MM.1S (cell line): ENCODE measurements at regions not wholly inside any gene's neighbourhood (a gene's known extent, or its start where the extent isn't known, plus 50 kb on each side); places are given as distances from the start of the nearest gene placed in this dataset.

Source experiments
- CTCF ChIP-seq: fragments of 300-600 bp; sonication (generic); IDR thresholded peaks from 2 replicates; pipeline ENCODE4 v1.5.1; 2016; ENCODE audit warnings: antibody characterized with exemption, low read length, mixed read lengths
- EZH2 ChIP-seq: fragments of 300-600 bp; sonication (generic); optimal IDR thresholded peaks from 2 replicates; pipeline ENCODE3; 2017; ENCODE audit warnings: low read depth, mild to moderate bottlenecking, antibody characterized with exemption, low read length, mixed read lengths
- EZH2phosphoT487 ChIP-seq: fragments of 300-600 bp; sonication (generic); IDR thresholded peaks from 2 replicates; pipeline ENCODE4 v1.6.1; 2018; ENCODE audit warnings: antibody characterized with exemption, low read length

DNA sequence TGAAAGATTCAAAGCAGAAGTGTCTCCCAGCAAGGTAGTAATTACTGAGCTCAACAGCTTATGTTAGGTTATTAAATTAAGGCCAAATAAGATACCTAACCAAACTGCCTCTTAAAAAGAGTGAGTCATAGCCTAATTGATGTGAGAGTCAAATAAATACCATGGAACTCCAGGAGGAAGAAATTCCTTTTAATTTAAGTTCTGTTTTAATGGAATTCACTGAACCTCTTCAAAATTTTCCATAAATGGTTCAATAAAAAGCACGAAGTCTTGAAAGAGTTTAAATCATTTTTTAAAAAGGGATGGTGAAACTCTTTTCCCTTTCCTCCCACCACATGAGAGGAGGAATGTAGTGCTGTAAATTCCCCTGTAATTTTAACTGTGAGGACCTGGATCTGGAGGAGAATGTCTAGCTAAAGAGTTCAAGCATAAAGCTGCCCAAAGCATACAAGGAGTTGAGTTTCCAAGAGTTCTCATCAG, 180.8 kb upstream of the MMADHC start:
- TF ChIP-seq EZH2phosphoT487 = no peak
- TF ChIP-seq EZH2 = no peak
- TF ChIP-seq CTCF = no peak
